HepG2 (cell line): ENCODE measurements at regions not wholly inside any gene's neighbourhood (a gene's known extent, or its start where the extent isn't known, plus 50 kb on each side); places are given as distances from the start of the nearest gene placed in this dataset.
A peak's percentile ranks its signal among the peaks of the same experiment; 100 is the strongest.

Source experiments
- BORCS8-MEF2B ChIP-seq: sonication (generic); formaldehyde crosslinking; IDR thresholded peaks from 2 replicates; pipeline ENCODE4 v1.8.0; 2022; ENCODE audit warnings: mild to moderate bottlenecking, missing genetic modification reagents
- DPF2 ChIP-seq: sonication (generic); formaldehyde crosslinking; IDR thresholded peaks from 2 replicates; pipeline ENCODE4 v1.4.0; 2020; ENCODE audit warnings: mild to moderate bottlenecking, low read depth, missing genetic modification reagents, borderline replicate concordance
- FOXP4 ChIP-seq: sonication (generic); formaldehyde crosslinking; IDR thresholded peaks from 2 replicates; pipeline ENCODE4 v1.4.0; 2020; ENCODE audit warnings: missing genetic modification reagents
- GATA4 ChIP-seq: sonication (generic); IDR thresholded peaks from 2 replicates; pipeline ENCODE4 v1.6.1; 2016; ENCODE audit warnings: antibody characterized with exemption, low read depth, borderline replicate concordance
- GATAD1 ChIP-seq: IDR thresholded peaks from 2 replicates; pipeline ENCODE4 v1.6.1; 2016; ENCODE audit warnings: missing genetic modification reagents, missing compliant biosample characterization
- SOX6 ChIP-seq, 2 experiments: fragments of 450-650 bp in 1 of 2; sonication (generic) in 1 of 2; formaldehyde crosslinking in 1 of 2; IDR thresholded peaks; 2 replicates each; pipeline versions ENCODE4 v1.4.0 to v1.6.1; 2017 to 2020; ENCODE audit warnings: antibody characterized with exemption in 1 of 2, mild to moderate bottlenecking in 1 of 2, missing genetic modification reagents in 1 of 2
- ZMAT3 ChIP-seq: sonication (generic); formaldehyde crosslinking; conservative IDR thresholded peaks from 2 replicates; pipeline ENCODE4 v1.7.0; 2021; ENCODE audit warnings: missing genetic modification reagents
- ZNF225 ChIP-seq: sonication (generic); formaldehyde crosslinking; IDR thresholded peaks from 2 replicates; pipeline ENCODE4 v1.4.0; 2020; ENCODE audit warnings: mild to moderate bottlenecking, missing genetic modification reagents
- ZNF234 ChIP-seq: sonication (generic); formaldehyde crosslinking; conservative IDR thresholded peaks from 2 replicates; pipeline ENCODE4 v1.5.1; 2020; ENCODE audit warnings: mild to moderate bottlenecking, missing genetic modification reagents
- ZNF337 ChIP-seq: sonication (generic); formaldehyde crosslinking; IDR thresholded peaks from 2 replicates; pipeline ENCODE4 v1.5.1; 2020; ENCODE audit warnings: missing genetic modification reagents, low read depth, mild to moderate bottlenecking, borderline replicate concordance
- TF ChIP-seq, protein P1 (sequence below): sonication (generic); formaldehyde crosslinking; IDR thresholded peaks from 2 replicates; pipeline ENCODE4 v1.4.0; 2020; ENCODE audit warnings: missing genetic modification reagents, borderline replicate concordance
- TF ChIP-seq, protein P2 (sequence below): sonication (generic); formaldehyde crosslinking; IDR thresholded peaks from 2 replicates; pipeline ENCODE4 v1.5.1; 2020; ENCODE audit warnings: missing genetic modification reagents, mild to moderate bottlenecking, borderline replicate concordance
- TF ChIP-seq, protein P3 (sequence below), 2 experiments: sonication (generic) in 1 of 2; formaldehyde crosslinking in 1 of 2; IDR thresholded peaks; 2 replicates each; pipeline versions ENCODE4 v1.4.0 to v1.6.1; 2018 to 2020; ENCODE audit warnings: missing genetic modification reagents in 2 of 2, borderline replicate concordance in 1 of 2, low read depth in 1 of 2, mild to moderate bottlenecking in 1 of 2, missing biosample characterization in 1 of 2
- TF ChIP-seq, protein P4 (sequence below): sonication (generic); formaldehyde crosslinking; IDR thresholded peaks from 2 replicates; pipeline ENCODE4 v1.8.1; 2023; ENCODE audit warnings: mild to moderate bottlenecking, inconsistent platforms, moderate library complexity, missing genetic modification reagents, borderline replicate concordance

- TF ChIP-seq FOXP4 (CRISPR knock-in tag) (peak; percentile 89), ZNF225 (CRISPR knock-in tag) (no peak; the same call in 1 of the 2 replicates), SOX6 (IDR thresholded peaks at IDR 0.05) (no peak), SOX6 (CRISPR knock-in tag; IDR thresholded peaks at IDR 0.05) (peak; percentile 93), BORCS8-MEF2B (CRISPR knock-in tag) (0 out of 2 replicates have a peak, but pooled peaks have one; percentile 19), ZMAT3 (CRISPR knock-in tag) (0 out of 2 replicates have a peak, but pooled peaks have one; percentile 49), DPF2 (no peak), GATAD1 (CRISPR knock-in tag) (no peak), ZNF234 (no peak), GATA4 (peak; percentile 46; the same call in 1 of the 2 replicates), ZNF337 (CRISPR knock-in tag) (0 out of 2 replicates have a peak, but pooled peaks have one; percentile 11)
- TF ChIP-seq, protein P1, sequence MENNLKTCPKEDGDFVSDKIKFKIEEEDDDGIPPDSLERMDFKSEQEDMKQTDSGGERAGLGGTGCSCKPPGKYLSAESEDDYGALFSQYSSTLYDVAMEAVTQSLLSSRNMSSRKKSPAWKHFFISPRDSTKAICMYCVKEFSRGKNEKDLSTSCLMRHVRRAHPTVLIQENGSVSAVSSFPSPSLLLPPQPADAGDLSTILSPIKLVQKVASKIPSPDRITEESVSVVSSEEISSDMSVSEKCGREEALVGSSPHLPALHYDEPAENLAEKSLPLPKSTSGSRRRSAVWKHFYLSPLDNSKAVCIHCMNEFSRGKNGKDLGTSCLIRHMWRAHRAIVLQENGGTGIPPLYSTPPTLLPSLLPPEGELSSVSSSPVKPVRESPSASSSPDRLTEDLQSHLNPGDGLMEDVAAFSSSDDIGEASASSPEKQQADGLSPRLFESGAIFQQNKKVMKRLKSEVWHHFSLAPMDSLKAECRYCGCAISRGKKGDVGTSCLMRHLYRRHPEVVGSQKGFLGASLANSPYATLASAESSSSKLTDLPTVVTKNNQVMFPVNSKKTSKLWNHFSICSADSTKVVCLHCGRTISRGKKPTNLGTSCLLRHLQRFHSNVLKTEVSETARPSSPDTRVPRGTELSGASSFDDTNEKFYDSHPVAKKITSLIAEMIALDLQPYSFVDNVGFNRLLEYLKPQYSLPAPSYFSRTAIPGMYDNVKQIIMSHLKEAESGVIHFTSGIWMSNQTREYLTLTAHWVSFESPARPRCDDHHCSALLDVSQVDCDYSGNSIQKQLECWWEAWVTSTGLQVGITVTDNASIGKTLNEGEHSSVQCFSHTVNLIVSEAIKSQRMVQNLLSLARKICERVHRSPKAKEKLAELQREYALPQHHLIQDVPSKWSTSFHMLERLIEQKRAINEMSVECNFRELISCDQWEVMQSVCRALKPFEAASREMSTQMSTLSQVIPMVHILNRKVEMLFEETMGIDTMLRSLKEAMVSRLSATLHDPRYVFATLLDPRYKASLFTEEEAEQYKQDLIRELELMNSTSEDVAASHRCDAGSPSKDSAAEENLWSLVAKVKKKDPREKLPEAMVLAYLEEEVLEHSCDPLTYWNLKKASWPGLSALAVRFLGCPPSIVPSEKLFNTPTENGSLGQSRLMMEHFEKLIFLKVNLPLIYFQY (CRISPR knock-in tag): peak; percentile 17
- TF ChIP-seq, protein P2, sequence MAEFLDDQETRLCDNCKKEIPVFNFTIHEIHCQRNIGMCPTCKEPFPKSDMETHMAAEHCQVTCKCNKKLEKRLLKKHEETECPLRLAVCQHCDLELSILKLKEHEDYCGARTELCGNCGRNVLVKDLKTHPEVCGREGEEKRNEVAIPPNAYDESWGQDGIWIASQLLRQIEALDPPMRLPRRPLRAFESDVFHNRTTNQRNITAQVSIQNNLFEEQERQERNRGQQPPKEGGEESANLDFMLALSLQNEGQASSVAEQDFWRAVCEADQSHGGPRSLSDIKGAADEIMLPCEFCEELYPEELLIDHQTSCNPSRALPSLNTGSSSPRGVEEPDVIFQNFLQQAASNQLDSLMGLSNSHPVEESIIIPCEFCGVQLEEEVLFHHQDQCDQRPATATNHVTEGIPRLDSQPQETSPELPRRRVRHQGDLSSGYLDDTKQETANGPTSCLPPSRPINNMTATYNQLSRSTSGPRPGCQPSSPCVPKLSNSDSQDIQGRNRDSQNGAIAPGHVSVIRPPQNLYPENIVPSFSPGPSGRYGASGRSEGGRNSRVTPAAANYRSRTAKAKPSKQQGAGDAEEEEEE (CRISPR knock-in tag): no peak
- TF ChIP-seq, protein P3, sequence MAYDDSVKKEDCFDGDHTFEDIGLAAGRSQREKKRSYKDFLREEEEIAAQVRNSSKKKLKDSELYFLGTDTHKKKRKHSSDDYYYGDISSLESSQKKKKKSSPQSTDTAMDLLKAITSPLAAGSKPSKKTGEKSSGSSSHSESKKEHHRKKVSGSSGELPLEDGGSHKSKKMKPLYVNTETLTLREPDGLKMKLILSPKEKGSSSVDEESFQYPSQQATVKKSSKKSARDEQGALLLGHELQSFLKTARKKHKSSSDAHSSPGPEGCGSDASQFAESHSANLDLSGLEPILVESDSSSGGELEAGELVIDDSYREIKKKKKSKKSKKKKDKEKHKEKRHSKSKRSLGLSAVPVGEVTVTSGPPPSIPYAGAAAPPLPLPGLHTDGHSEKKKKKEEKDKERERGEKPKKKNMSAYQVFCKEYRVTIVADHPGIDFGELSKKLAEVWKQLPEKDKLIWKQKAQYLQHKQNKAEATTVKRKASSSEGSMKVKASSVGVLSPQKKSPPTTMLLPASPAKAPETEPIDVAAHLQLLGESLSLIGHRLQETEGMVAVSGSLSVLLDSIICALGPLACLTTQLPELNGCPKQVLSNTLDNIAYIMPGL (CRISPR knock-in tag; IDR thresholded peaks at IDR 0.05; ENCODE audit: borderline replicate concordance in 1 of 2, low read depth in 1 of 2): 0 out of 4 replicates have a peak, but pooled peaks of 1 of the 2 experiments have one; percentile 27
- TF ChIP-seq, protein P4, sequence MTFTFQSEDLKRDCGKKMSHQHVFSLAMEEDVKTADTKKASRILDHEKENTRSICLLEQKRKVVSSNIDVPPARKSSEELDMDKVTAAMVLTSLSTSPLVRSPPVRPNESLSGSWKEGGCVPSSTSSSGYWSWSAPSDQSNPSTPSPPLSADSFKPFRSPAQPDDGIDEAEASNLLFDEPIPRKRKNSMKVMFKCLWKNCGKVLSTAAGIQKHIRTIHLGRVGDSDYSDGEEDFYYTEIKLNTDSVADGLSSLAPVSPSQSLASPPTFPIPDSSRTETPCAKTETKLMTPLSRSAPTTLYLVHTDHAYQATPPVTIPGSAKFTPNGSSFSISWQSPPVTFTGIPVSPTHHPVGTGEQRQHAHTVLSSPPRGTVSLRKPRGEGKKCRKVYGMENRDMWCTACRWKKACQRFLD (CRISPR knock-in tag): no peak
Measured at GRCh38 chr15:67945951-67946700, 106.3 kb upstream of the RNU6-1 start (continued).
